SK-N-SH (cell line): ENCODE measurements at regions not wholly inside any gene's neighbourhood (a gene's known extent, or its start where the extent isn't known, plus 50 kb on each side); places are given as distances from the start of the nearest gene placed in this dataset.
A peak's percentile ranks its signal among the peaks of the same experiment; 100 is the strongest.

Experiments used
- JUND ChIP-seq: IDR thresholded peaks from 2 replicates; pipeline ENCODE4 v1.4.0; 2012
- NFIC ChIP-seq: IDR thresholded peaks from 2 replicates; pipeline ENCODE4 v1.4.0; 2012; ENCODE audit warnings: borderline replicate concordance
- YY1 ChIP-seq: IDR thresholded peaks from 2 replicates; pipeline ENCODE4 v1.4.0; 2012; ENCODE audit warnings: low read depth, mild to moderate bottlenecking

GRCh38 chr1:8094481-8095241, 68.6 kb upstream of the ERRFI1 start:
- TF ChIP-seq JUND, result no peak
- peak; percentile 36; the same call in 1 of the 2 replicates for TF ChIP-seq NFIC
- no peak for TF ChIP-seq YY1
